Aorta (tissue), 5 donors: ENCODE measurements at regions not wholly inside any gene's neighbourhood (a gene's known extent, or its start where the extent isn't known, plus 50 kb on each side); places are given as distances from the start of the nearest gene placed in this dataset.
A peak's percentile ranks its signal among the peaks of the same experiment; 100 is the strongest.

Source experiments
- ATAC-seq: fragments of 200-7000 bp; cut with Tn5 transposase; one replicate; pipeline ENCODE4 v1.9.1; 2022; ENCODE audit warnings: moderate library complexity; ENCODE audit not compliant: low FRiP score
- DNase-seq, 2 donors: peaks; one replicate each; pipeline ENCODE4 v3.0.0-alpha.2; 2020
- H3K27ac ChIP-seq, 2 donors: one replicate each; pipeline ENCODE4 v1.5.1; 2013; ENCODE audit warnings: low read length in 2 of 2, mild to moderate bottlenecking in 2 of 2, moderate library complexity in 2 of 2, control low read depth in 1 of 2, inconsistent platforms in 1 of 2, low read depth in 1 of 2
- H3K27me3 ChIP-seq, 2 donors: one replicate each; pipeline ENCODE4 v1.6.1; 2013; ENCODE audit warnings: control low read depth in 1 of 2, low read length in 1 of 2, mild to moderate bottlenecking in 1 of 2, moderate library complexity in 1 of 2; ENCODE audit not compliant: insufficient read depth in 2 of 2, control insufficient read depth in 1 of 2
- H3K36me3 ChIP-seq, 2 donors: one replicate each; pipeline ENCODE4 v1.6.1; 2013; ENCODE audit warnings: control low read depth in 1 of 2, low read length in 1 of 2, mild to moderate bottlenecking in 1 of 2; ENCODE audit not compliant: insufficient read depth in 2 of 2, control insufficient read depth in 1 of 2
- H3K4me1 ChIP-seq, 2 donors: one replicate each; pipeline ENCODE4 v1.6.1; 2013; ENCODE audit warnings: low read length in 2 of 2, control low read depth in 1 of 2, mild to moderate bottlenecking in 1 of 2, moderate library complexity in 1 of 2; ENCODE audit not compliant: insufficient read depth in 2 of 2, control insufficient read depth in 1 of 2
- H3K4me3 ChIP-seq, 2 donors: one replicate each; pipeline ENCODE4 v1.5.1; 2013; ENCODE audit warnings: low read length in 2 of 2, control low read depth in 1 of 2, mild to moderate bottlenecking in 1 of 2
- H3K9me3 ChIP-seq: one replicate; pipeline ENCODE4 v1.6.1; 2013; ENCODE audit warnings: mild to moderate bottlenecking, low read length; ENCODE audit not compliant: control insufficient read depth
- WGBS, 2 donors: extraction: QIAGEN DNeasy Blood & Tissue Kit; methylation state at CpG; one replicate each; pipeline ENCODE4 v1.1.7; 2013; 5-methylcytosine and 5-hydroxymethylcytosine counted together
- intact Hi-C, 2 donors: fragments of 100-400 bp; cut with DNase I; formaldehyde crosslinking; loops; one replicate each; pipeline versions ENCODE4 v1.14.2 to v1.15.0; 2022
- donor health status: healthy with polysubstance abuse.
- donor health status: Bipolar disorder and iron deficiency.
- donor health status: DM: no; HTN: no; CAD: no.
- donor health status: DM: no; HTN: no; CAD: no.
- donor health status: DM: yes; HTN: yes; CAD: no.

DNA sequence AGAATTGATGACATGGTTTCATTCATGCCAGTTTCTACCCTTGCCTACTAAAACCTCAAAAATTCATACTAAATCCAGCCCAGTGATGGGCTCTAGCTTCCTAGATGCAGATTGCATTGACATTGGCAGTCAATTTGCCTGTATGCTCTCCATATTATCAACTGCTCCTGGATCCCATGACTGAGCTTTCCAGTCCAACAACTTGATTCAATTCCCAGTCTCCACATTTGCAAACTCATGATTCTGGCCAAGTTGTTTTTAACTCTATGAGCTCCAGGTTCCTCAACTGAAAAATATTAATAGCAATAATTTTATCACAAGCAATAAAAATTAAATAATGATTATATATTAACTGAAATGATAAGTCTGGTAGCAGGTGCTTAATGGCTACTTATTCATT lies 51.0 kb upstream of the DSC1 start:
- H3K36me3 ChIP-seq, result no peaks in the 10 kb centered on the region
- intact Hi-C loops, result no loop called here
- H3K27me3 ChIP-seq, result no peaks in the 10 kb centered on the region
- H3K9me3 ChIP-seq, result no peaks in the 10 kb centered on the region
- H3K4me3 ChIP-seq, result no peak overlapping the region
- no peaks in the 10 kb centered on the region for H3K4me1 ChIP-seq
- no peak overlapping the region for H3K27ac ChIP-seq
- DNase-seq (no peak), ATAC-seq (no peak)

- 42 to 45% methylated on average over 12 of the region's 12 CpGs for WGBS, 2 donors
- H3K9me3 ChIP-seq, result no peaks in the 10 kb centered on the region
- H3K27me3 ChIP-seq, result no peaks in the 10 kb centered on the region
- DNase-seq (no peak), ATAC-seq (no peak)
- H3K4me1 ChIP-seq, result no peaks in the 10 kb centered on the region
- H3K27ac ChIP-seq, result no peak overlapping the region
- no peak overlapping the region for H3K4me3 ChIP-seq
- intact Hi-C loops, result no loop called here
- no peaks in the 10 kb centered on the region for H3K36me3 ChIP-seq
Measured at GRCh38 chr18:31217038-31217849, 54.6 kb upstream of the DSC1 start.

DNA sequence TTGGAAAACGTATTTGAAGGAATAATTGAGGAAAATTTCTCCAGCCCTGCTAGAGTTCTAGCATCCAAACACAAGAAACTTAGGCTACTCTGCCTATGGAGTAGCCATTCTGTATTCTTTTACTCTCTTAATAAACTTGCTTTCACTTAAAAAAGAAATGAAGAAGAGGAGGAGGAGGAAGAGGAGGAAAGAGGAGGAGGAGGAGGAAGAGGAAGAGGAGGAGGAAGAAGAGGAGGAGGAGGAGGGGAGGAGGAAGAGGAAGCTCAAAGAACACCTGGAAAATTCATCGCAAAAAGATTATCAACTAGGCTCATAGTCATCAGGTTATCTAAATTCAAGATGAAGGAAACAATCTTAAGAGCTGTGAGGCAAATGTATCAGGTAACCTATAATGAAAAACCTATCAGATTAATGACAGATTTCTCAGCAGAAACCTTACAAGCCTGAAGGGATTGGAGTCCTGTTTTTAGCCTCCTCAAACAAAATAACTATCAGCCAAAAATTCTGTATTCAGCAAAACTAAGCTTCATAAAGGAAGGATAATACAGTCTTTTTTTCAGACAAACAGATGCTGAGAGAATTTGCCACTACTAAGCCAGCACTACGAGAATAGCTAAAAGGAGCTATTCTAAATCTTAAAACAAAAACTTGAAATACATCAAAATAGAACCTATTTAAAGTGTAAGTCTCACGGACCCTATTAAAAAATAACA lies 56.2 kb upstream of the DSC1 start:
- no peak for ATAC-seq
- intact Hi-C loops, result no loop called here
- WGBS, 2 donors, result 92 to 97% methylated on average over 4 of the region's 4 CpGs
- H3K4me3 ChIP-seq, result no peak overlapping the region
- H3K9me3 ChIP-seq, result no peaks in the 10 kb centered on the region
- no peaks in the 10 kb centered on the region for H3K4me1 ChIP-seq
- no peaks in the 10 kb centered on the region for H3K36me3 ChIP-seq
- H3K27me3 ChIP-seq, result peaks cover 0 to 1% of the 10 kb centered on the region in 2 donors
- no peak for DNase-seq
- H3K27ac ChIP-seq, result no peak overlapping the region

GRCh38 chr18:31219395-31219794 lies 56.7 kb upstream of the DSC1 start:
- intact Hi-C loops, result no loop called here
- H3K4me1 ChIP-seq, result no peaks in the 10 kb centered on the region
- H3K4me3 ChIP-seq, result no peak overlapping the region
- H3K27ac ChIP-seq, result no peak overlapping the region
- DNase-seq, result no peak
- H3K27me3 ChIP-seq, result peaks cover 0 to 1% of the 10 kb centered on the region in 2 donors
- WGBS, 2 donors, result 98 to 100% methylated on average over 2 of the region's 2 CpGs
- H3K36me3 ChIP-seq, result no peaks in the 10 kb centered on the region
- ATAC-seq, result no peak
- no peaks in the 10 kb centered on the region for H3K9me3 ChIP-seq

GRCh38 chr18:31223371-31223770 lies 60.7 kb upstream of the DSC1 start:
- intact Hi-C loops, result no loop called here
- DNase-seq (no peak), ATAC-seq (no peak)
- H3K27me3 ChIP-seq, result peaks cover 0 to 1% of the 10 kb centered on the region in 2 donors
- H3K27ac ChIP-seq, result no peak overlapping the region
- 95% methylated on average over 6 of the region's 6 CpGs for WGBS, 2 donors
- no peaks in the 10 kb centered on the region for H3K9me3 ChIP-seq
- H3K4me3 ChIP-seq, result no peak overlapping the region
- H3K36me3 ChIP-seq, result no peaks in the 10 kb centered on the region
- H3K4me1 ChIP-seq, result peaks cover 0 to 4% of the 10 kb centered on the region in 2 donors

DNA sequence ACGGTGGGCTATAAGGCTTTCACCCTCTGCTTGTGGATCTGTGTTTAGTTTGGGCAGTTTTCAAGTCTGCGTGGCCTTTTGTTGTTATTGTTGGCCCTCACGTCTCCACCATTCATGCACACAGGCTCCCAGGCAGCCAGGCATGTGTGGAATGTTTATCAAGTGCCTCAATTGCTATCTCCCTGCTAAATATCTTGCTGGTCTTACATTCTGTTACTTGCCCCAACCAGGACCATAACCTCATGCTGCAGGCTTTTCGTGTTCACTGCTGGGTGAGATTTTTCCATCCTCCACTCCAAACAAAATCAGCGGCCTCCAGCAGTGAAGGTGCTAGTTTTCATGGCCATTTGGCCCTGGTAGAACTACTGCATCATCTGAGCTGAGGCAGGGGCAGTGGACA lies 63.0 kb upstream of the DSC1 start:
- no peak overlapping the region for H3K27ac ChIP-seq
- 5 to 6% methylated on average over 5 of the region's 5 CpGs for WGBS, 2 donors
- DNase-seq (peak in 1 of 2 donors; percentile 49), ATAC-seq (peak; percentile 48)
- no peak overlapping the region for H3K4me3 ChIP-seq
- no peaks in the 10 kb centered on the region for H3K36me3 ChIP-seq
- H3K4me1 ChIP-seq, result peaks cover 0 to 4% of the 10 kb centered on the region in 2 donors
- intact Hi-C loops, result no loop called here
- peaks cover 0 to 1% of the 10 kb centered on the region in 2 donors for H3K27me3 ChIP-seq
- no peaks in the 10 kb centered on the region for H3K9me3 ChIP-seq

DNA sequence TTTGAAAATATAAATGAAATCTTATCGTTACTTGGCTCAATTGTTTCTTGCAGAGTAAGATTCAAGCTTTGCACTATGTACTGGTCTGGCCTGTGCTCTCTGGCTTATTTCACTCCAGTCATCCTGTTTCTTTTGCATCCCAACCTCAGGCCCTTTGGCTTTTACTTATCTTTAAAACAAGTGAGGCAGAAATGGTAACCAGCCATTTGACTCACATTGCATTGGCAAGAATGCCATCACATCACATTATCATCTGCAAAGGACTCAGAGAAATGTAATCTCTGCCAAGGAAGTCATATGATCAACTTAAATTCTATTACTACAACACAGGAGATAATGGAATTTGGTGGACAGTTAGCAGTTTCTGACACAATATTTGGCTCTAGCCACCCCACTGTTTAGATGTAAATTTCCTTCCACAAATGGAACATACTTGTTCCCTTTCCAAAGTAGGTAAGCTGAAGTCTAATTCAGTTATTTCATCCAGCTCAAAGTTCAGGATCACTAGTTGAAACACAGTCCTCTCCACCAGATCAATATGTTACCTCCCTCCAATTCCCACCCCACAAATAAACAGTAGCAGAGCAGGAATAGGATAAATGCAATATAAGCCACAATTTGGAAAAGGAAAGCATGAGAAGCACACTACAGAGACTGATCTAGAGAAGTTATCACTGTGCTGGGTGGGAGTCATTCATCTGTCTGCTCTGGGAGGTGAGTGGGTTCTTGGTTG lies 65.0 kb upstream of the DSC1 start:
- H3K4me1 ChIP-seq, result peaks cover 0 to 4% of the 10 kb centered on the region in 2 donors
- H3K27me3 ChIP-seq, result peaks cover 0 to 1% of the 10 kb centered on the region in 2 donors
- 79 to 80% methylated on average over 1 of the region's 1 CpG for WGBS, 2 donors
- H3K36me3 ChIP-seq, result no peaks in the 10 kb centered on the region
- H3K27ac ChIP-seq, result no peak overlapping the region
- DNase-seq (no peak), ATAC-seq (no peak)
- no peak overlapping the region for H3K4me3 ChIP-seq
- intact Hi-C loops, result no loop called here
- no peaks in the 10 kb centered on the region for H3K9me3 ChIP-seq

DNA sequence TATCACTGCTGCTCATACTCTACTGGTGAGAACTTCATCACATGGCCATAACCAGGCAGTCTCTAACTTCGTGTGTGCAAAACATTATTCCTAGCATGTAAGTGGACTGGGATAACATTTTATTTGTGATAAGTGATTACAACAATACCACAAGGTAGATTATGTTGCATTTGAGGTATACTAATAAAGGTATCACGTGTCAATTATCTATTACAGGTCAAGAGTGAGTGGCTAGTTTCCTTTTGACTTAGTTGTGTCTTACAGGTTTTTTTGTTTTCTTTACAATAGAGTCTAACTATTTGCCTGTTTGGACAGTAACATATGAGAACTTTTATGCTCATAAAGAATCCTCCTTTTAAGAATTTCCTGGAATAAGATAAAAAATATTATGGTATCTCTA lies 67.2 kb upstream of the DSC1 start:
- Histone ChIP-seq H3K27ac (no peak overlapping the region), H3K27me3 (no peaks in the 10 kb centered on the region), H3K4me1 (peaks cover 2 to 4% of the 10 kb centered on the region in 2 donors), H3K9me3 (no peaks in the 10 kb centered on the region), H3K4me3 (no peak overlapping the region), H3K36me3 (no peaks in the 10 kb centered on the region)
- ATAC-seq, result no peak
- intact Hi-C loops, result no loop called here
- DNase-seq, result no peak
- 72 to 96% methylated on average over 2 of the region's 2 CpGs for WGBS, 2 donors
